ES-I3 (cell line): ENCODE measurements at regions not wholly inside any gene's neighbourhood (a gene's known extent, or its start where the extent isn't known, plus 50 kb on each side); places are given as distances from the start of the nearest gene placed in this dataset.

Source experiments
- H3K36me3 ChIP-seq: 2 replicates; pipeline ENCODE4 v1.6.1; 2013; ENCODE audit warnings: mild to moderate bottlenecking, low read length, control low read depth, moderate library complexity; ENCODE audit not compliant: insufficient read depth
- H3K4me1 ChIP-seq: 2 replicates; pipeline ENCODE4 v1.6.1; 2013; ENCODE audit warnings: mild to moderate bottlenecking, control low read depth, low read length; ENCODE audit not compliant: insufficient read depth
- H3K9ac ChIP-seq: 2 replicates; pipeline ENCODE4 v1.6.1; 2013; ENCODE audit warnings: low read depth, mild to moderate bottlenecking, low read length, moderate library complexity
- H3K9me3 ChIP-seq: 2 replicates; pipeline ENCODE4 v1.6.1; 2013; ENCODE audit warnings: mild to moderate bottlenecking, low read length, moderate library complexity; ENCODE audit not compliant: control insufficient read depth, insufficient read depth

DNA sequence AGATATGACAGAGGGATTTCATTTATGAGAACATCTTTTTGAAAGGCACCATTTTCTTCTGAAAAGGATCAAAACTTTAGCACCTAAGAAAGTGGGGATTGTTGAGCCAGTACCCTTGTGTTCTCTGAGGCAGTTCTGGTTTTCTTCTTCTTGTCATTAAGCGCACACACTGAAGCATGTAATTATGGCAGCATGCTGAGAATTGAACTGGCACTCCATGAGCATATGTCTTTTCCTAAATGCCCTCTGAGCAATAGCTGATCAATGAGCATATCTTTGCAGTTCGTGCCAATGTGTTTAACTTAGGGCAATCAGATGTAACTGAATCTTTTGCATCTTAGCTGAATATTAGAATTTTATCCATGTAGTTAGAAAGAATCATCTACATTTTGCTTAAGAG is 53.9 kb upstream of the VGLL3 start:
- no peak overlapping the region for H3K9ac ChIP-seq
- no peaks in the 10 kb centered on the region for H3K4me1 ChIP-seq
- H3K36me3 ChIP-seq = no peaks in the 10 kb centered on the region
- H3K9me3 ChIP-seq = no peaks in the 10 kb centered on the region

DNA sequence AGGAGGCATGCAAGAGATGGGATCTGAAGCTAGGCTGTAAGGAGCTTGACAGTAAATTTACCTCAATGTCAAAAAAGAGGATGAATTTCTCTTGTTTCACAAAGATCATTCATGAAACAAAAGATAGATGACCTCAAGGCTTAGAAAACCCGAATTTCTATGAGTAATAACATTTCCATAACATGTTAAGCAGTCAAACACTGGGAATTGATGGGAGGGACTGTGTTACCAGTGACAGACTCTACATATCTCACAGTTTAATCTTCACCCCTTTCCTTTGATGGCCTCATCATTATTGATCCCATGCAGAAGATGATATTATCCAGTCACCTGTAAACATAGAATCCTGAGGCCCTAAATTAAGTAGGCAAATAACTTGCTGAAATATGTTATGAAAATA is 53.5 kb upstream of the VGLL3 start:
- no peaks in the 10 kb centered on the region for H3K9me3 ChIP-seq
- no peaks in the 10 kb centered on the region for H3K4me1 ChIP-seq
- H3K9ac ChIP-seq = no peak overlapping the region
- H3K36me3 ChIP-seq = no peaks in the 10 kb centered on the region

DNA sequence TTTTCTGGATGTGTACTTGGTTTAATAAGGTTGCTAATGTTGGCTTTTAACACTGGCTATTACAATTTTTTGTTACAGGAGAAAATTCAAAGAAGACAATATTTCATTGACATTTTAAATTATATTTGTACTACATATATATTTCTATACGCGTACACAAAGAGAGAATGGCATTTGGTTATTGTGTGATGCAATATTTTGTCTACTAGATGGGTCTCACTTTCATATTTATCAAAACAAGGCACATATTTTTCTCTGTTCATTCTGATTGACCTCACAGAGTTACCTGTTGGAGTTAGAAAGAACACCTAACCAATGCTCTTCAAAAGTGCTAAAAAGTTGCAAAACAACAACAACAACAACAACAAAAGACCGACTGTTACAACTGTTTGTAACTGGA is 50.2 kb upstream of the VGLL3 start:
- Histone ChIP-seq H3K4me1 (no peaks in the 10 kb centered on the region), H3K36me3 (no peaks in the 10 kb centered on the region)

More for the DNA sequence above, 50.2 kb upstream of the VGLL3 start:
- no peaks in the 10 kb centered on the region for H3K9me3 ChIP-seq
- H3K9ac ChIP-seq = no peak overlapping the region
